Fibroblast of the aortic adventitia (primary cell): ENCODE measurements at regions not wholly inside any gene's neighbourhood (a gene's known extent, or its start where the extent isn't known, plus 50 kb on each side); places are given as distances from the start of the nearest gene placed in this dataset.

Source experiments
- DNase-seq: peaks from one replicate; pipeline ENCODE4 v3.0.0-alpha.2; 2010; ENCODE audit warnings: low read depth
- H3K4me3 ChIP-seq: 2 replicates; pipeline ENCODE4 v1.5.1; 2011; ENCODE audit warnings: low read depth, mild to moderate bottlenecking, control low read depth, low read length, moderate library complexity
- TF ChIP-seq, protein P1 (sequence below): IDR thresholded peaks from 2 replicates; pipeline ENCODE4 v1.5.1; 2011; ENCODE audit warnings: mild to moderate bottlenecking, low read length, control low read depth, inconsistent platforms; ENCODE audit not compliant: insufficient read depth

DNA sequence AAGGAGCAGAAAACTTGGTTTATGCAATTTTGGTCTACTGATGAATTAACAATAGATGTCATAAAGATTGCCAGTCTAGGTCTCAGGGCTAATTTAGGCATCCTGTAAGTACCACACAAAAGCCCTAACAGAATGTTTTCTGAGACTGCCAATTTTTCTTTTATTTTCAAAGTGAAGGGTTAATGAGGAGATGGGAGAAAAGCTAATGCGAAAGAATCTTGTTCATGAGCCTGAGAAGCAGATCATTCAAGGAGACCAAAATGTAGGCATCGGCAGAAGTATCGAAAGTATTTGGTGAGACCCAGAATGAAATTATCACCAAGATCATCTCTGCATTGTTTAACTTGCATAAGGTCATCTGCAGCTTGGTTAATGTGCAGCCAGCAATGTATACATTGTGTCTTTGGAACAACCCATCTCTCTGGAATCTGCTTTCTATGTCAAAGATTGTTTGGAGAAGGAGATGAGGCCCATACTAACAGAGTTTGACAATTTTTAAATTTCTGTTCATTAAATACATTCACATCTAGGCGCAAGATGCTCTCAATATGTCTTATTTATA, 163.3 kb upstream of the GLI3 start:
- TF ChIP-seq, protein P1, sequence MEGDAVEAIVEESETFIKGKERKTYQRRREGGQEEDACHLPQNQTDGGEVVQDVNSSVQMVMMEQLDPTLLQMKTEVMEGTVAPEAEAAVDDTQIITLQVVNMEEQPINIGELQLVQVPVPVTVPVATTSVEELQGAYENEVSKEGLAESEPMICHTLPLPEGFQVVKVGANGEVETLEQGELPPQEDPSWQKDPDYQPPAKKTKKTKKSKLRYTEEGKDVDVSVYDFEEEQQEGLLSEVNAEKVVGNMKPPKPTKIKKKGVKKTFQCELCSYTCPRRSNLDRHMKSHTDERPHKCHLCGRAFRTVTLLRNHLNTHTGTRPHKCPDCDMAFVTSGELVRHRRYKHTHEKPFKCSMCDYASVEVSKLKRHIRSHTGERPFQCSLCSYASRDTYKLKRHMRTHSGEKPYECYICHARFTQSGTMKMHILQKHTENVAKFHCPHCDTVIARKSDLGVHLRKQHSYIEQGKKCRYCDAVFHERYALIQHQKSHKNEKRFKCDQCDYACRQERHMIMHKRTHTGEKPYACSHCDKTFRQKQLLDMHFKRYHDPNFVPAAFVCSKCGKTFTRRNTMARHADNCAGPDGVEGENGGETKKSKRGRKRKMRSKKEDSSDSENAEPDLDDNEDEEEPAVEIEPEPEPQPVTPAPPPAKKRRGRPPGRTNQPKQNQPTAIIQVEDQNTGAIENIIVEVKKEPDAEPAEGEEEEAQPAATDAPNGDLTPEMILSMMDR, result no peak
- no peak for DNase-seq
- no peak overlapping the region for H3K4me3 ChIP-seq

DNA sequence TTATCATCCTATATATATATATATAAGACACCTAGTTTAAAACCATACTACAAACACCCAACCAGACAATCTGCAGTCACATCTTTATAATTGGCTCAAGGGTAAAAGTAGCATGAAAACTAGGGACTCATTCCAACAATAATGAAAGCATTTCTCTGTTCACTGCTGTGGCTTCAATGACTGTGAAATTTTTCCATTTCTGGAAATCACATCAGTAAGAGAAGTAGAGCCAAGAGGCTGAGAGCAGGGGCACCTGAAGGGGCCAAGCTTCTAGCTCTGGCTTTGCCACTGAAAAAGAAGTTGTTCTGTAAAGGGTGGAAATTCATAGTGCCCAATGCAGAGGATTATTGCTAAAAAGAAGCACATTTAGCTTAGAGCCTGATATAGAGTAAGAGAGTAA, 158.6 kb upstream of the GLI3 start:
- TF ChIP-seq, protein P1, result no peak
- no peak for DNase-seq
- no peak overlapping the region for H3K4me3 ChIP-seq

- no peak for DNase-seq
- H3K4me3 ChIP-seq, result no peak overlapping the region
- TF ChIP-seq, protein P1, result no peak
Observed at GRCh38 chr7:42392826-42393225, 155.8 kb upstream of the GLI3 start.

GRCh38 chr7:42389697-42390096, 152.7 kb upstream of the GLI3 start:
- TF ChIP-seq, protein P1, result no peak
- H3K4me3 ChIP-seq, result no peak overlapping the region
- DNase-seq, result no peak

DNA sequence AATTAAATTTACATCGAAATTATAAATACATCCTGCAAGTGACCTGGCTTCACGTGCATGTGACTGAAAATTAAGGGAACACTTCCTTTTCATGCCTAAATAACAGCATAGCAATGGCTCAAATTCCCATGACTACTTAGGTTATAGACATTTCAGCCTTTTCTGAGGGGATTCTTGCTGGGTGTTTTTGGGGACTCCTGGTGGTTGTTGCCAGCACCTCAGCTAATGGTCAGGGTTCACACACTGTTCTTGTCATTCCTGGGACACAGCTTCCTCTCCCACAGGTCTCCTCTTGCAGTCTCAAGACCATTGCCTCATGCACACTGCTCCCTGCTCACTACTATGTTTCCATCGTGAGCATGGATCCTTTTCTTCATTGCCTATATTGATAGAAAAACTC, 148.9 kb upstream of the GLI3 start:
- DNase-seq, result no peak
- H3K4me3 ChIP-seq, result no peak overlapping the region
- TF ChIP-seq, protein P1, result peak; percentile 9

DNA sequence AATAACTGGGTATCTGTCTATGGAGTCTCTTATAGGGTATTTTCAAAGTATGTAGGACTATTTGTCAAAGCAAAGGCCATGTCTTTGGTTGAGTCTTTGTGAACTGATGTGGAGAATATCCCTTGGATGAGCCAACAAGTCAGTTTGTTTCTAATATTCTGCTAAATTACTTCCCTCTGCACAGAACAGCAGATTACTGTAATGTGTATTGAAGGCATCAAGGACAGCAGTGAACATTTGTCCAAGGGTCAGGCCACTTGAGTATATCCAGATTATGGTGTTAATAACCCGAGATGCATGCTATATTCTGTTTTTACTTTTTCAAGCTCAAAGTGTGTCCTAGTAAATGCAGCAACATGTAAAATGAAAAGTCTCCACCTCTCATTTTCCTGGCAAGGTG, 144.2 kb upstream of the GLI3 start:
- no peak overlapping the region for H3K4me3 ChIP-seq

More for the DNA sequence above, 144.2 kb upstream of the GLI3 start:
- no peak for DNase-seq
- TF ChIP-seq, protein P1, result no peak
